AG04450 (cell line): ENCODE measurements at regions not wholly inside any gene's neighbourhood (a gene's known extent, or its start where the extent isn't known, plus 50 kb on each side); places are given as distances from the start of the nearest gene placed in this dataset.

ENCODE experiments used
- CTCF ChIA-PET: fragments of 300-600, 350-600 bp; formaldehyde crosslinking; extraction: SDS; loops from one replicate; lab custom pipeline; 2022; ENCODE audit warnings: antibody characterized with exemption, inconsistent platforms; lab: Charles Lee
- POLR2A ChIA-PET: fragments of 350-600 bp; formaldehyde crosslinking; extraction: SDS; loops from one replicate; lab custom pipeline; 2021; ENCODE audit warnings: antibody characterized with exemption, inconsistent platforms; lab: Yijun Ruan, JAX
- DNase-seq: peaks from one replicate; pipeline ENCODE4 v3.0.0-alpha.2; 2011; ENCODE audit warnings: low read depth, low spot score
- H3K27ac ChIP-seq: one replicate; pipeline ENCODE4 v1.5.1; 2012; ENCODE audit warnings: low read depth, low read length, control low read depth
- H3K27me3 ChIP-seq: one replicate; pipeline ENCODE4 v1.6.0; 2012; ENCODE audit warnings: low read length; ENCODE audit not compliant: control insufficient read depth, insufficient read depth
- H3K4me3 ChIP-seq: 2 replicates; pipeline ENCODE4 v1.5.1; 2011; ENCODE audit warnings: mild to moderate bottlenecking, low read depth, low read length, control low read depth
- H3K9me3 ChIP-seq: 2 replicates; pipeline ENCODE4 v1.5.1; 2012; ENCODE audit warnings: low read length; ENCODE audit not compliant: control insufficient read depth, insufficient read depth
- TF ChIP-seq, protein P1 (sequence below): IDR thresholded peaks from 2 replicates; pipeline ENCODE4 v1.5.1; 2011; ENCODE audit warnings: low read depth, low read length, control low read depth, inconsistent platforms

DNA sequence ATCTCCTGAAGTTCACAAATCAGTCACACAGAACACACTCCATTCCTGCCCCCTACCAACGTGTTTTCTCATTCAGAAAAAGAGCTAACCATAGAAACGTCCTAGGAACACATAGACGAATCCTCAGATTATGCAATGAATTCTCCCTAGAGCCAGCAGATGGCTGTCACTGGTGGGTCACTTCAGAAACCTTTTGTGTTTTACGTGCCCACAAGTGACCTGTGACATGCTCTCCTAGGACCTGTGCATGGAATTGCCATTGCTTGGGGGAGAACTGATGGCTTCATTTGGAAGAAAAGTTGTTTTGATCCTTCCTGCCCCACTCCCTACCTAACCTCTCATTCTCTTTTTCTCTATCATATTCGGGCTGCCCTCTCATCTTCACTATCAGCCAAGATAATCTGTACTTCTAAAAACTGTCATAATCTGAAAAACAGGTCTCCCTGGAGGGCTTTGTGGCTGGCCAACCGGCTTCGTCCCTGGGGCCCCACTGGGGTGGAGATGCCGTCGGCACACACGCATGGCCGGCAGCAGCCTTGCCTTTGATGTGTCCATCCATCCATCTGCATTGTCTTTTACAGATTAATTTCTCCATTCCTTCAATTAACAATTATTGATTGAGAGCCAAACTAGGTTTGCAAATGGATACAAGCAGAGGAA lies 144.1 kb upstream of the SERP2 start:
- ChIA-PET CTCF (no interaction called here), POLR2A (interaction anchor here (1.5 kb wide), 1 partner anchor 207 kb away, joined by 3 read pairs; no protein-coding TSS in a partner anchor)
- TF ChIP-seq, protein P1, sequence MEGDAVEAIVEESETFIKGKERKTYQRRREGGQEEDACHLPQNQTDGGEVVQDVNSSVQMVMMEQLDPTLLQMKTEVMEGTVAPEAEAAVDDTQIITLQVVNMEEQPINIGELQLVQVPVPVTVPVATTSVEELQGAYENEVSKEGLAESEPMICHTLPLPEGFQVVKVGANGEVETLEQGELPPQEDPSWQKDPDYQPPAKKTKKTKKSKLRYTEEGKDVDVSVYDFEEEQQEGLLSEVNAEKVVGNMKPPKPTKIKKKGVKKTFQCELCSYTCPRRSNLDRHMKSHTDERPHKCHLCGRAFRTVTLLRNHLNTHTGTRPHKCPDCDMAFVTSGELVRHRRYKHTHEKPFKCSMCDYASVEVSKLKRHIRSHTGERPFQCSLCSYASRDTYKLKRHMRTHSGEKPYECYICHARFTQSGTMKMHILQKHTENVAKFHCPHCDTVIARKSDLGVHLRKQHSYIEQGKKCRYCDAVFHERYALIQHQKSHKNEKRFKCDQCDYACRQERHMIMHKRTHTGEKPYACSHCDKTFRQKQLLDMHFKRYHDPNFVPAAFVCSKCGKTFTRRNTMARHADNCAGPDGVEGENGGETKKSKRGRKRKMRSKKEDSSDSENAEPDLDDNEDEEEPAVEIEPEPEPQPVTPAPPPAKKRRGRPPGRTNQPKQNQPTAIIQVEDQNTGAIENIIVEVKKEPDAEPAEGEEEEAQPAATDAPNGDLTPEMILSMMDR: no peak
- Histone ChIP-seq H3K27me3 (no peaks in the 10 kb centered on the region), H3K4me3 (no peak overlapping the region), H3K9me3 (no peaks in the 10 kb centered on the region; the same call in 1 of the 2 replicates), H3K27ac (no peak overlapping the region)
- no peak for DNase-seq

DNA sequence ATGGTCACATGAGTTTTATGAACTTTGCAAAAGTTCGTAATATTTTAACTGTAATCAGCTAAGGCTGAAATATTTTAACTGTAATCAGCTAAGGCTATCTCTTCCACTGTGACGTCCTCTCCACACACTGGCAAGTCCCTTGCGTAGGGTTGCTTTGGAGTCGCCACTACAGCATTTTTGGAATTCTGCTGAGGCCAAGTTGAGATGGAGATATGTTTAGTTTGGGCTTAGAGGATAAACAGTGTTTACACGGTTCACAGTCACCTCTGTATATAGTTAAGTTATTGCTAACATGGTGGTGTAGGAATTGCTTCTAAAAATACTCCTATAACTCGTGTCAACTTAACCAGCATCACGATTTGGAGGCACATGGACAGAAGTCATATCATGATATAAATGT lies 143.6 kb upstream of the SERP2 start:
- no peaks in the 10 kb centered on the region for H3K27me3 ChIP-seq
- no peak overlapping the region for H3K4me3 ChIP-seq
- H3K27ac ChIP-seq: no peak overlapping the region
- TF ChIP-seq, protein P1: no peak
- ChIA-PET POLR2A (interaction anchor here (1.5 kb wide), 1 partner anchor 207 kb away, joined by 3 read pairs; no protein-coding TSS in a partner anchor), CTCF (no interaction called here)
- no peak for DNase-seq
- no peaks in the 10 kb centered on the region; the same call in 1 of the 2 replicates for H3K9me3 ChIP-seq

DNA sequence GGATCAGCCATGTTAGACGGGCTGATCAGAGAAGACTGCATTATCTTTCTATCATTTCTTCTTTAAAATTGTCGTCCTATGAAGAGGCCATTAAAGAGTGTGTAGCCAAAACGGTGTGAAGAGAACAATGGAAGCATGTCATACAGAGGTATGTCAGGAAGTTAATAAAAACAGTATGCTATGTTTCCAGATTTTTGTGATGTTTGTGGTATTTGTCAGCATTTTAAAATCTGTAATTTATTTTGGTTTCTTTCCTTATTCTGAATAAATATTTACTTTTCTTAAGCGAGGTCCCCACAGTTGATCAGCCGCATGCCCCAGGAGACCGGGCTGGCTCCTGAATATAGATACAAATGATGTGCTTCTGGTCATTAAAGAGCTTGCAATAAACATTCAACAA lies 142.9 kb upstream of the SERP2 start:
- POLR2A ChIA-PET: no interaction called here
- DNase-seq: no peak

DNA sequence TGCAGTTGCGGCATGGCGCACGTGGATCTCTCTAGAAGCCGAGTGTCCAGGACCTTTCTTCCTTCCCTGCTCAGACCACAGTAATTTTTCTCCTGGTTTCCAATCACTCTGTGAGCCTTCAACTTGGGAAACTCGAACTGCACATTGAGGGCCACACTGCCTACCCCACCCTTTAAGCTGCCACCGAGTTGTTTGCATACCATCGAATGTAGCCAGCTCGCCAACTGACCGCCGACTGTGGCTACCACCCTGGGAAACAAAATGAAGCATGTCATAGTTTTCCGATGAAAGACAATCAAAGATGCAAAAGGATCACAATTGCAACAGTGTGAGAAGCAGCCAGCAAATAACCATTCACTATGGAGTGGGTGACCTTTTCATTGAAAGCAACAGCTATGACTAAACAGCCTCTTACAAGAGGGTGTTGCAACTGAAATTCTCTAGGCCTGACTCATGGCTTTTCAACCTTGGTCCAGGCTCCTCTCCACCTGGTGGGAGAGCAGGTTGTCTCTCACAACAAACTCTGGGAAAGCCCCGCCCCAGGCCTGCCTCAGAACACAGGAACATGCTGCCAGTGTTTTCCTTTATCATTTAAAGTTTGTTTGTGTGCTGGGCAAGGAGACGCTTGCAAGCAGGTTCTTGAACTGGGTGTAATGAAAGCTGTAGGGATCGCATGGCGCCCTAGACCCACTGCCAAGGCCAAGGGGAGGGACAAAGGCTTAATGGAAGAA lies 141.7 kb upstream of the SERP2 start:
- H3K9me3 ChIP-seq: no peaks in the 10 kb centered on the region; the same call in 1 of the 2 replicates
- H3K27ac ChIP-seq: peak overlapping the region; percentile 76
- peak; percentile 74 for DNase-seq
- no peaks in the 10 kb centered on the region for H3K27me3 ChIP-seq
- H3K4me3 ChIP-seq: no peak overlapping the region
- ChIA-PET POLR2A (interaction anchor here (0.5 to 0.8 kb wide), 2 partner anchors 75 to 203 kb away, joined by 3 to 4 read pairs; no protein-coding TSS in a partner anchor), CTCF (interaction anchor here (0.6 kb wide), 1 partner anchor 203 kb away, joined by 3 read pairs; no protein-coding TSS in a partner anchor)
- TF ChIP-seq, protein P1: no peak

More for the DNA sequence above, 142.9 kb upstream of the SERP2 start:
- Histone ChIP-seq H3K27ac (no peak overlapping the region), H3K27me3 (no peaks in the 10 kb centered on the region), H3K4me3 (no peak overlapping the region), H3K9me3 (no peaks in the 10 kb centered on the region; the same call in 1 of the 2 replicates)
- TF ChIP-seq, protein P1: no peak
- CTCF ChIA-PET: no interaction called here
